K562 (cell line): ENCODE measurements at regions not wholly inside any gene's neighbourhood (a gene's known extent, or its start where the extent isn't known, plus 50 kb on each side); places are given as distances from the start of the nearest gene placed in this dataset.

Source experiments
- CREB3L1 ChIP-seq: fragments of 450-650 bp; IDR thresholded peaks from 2 replicates; pipeline ENCODE4 v1.6.1; 2014; ENCODE audit warnings: low read depth, mild to moderate bottlenecking, moderate library complexity, borderline replicate concordance
- E2F6 ChIP-seq, 2 experiments: IDR thresholded peaks; 2 replicates each; pipeline ENCODE4 v1.6.1; 2011; ENCODE audit warnings: borderline replicate concordance in 1 of 2, control low read depth in 1 of 2, low read depth in 1 of 2, low read length in 1 of 2, mild to moderate bottlenecking in 1 of 2, mixed read lengths in 1 of 2, moderate library complexity in 1 of 2; ENCODE audit not compliant: insufficient read depth in 1 of 2, insufficient read length in 1 of 2, poor library complexity in 1 of 2, severe bottlenecking in 1 of 2; ENCODE audit errors: extremely low read depth in 1 of 2
- FOS ChIP-seq: IDR thresholded peaks from 3 replicates; pipeline ENCODE4 v1.6.1; 2011; ENCODE audit not compliant: insufficient read length; ENCODE audit errors: extremely low read depth
- GATA2 ChIP-seq: sonication (generic); formaldehyde crosslinking; IDR thresholded peaks from 2 replicates; pipeline ENCODE4 v1.4.0; 2020; ENCODE audit warnings: mild to moderate bottlenecking, missing genetic modification reagents
- MEF2A ChIP-seq: IDR thresholded peaks from 2 replicates; pipeline ENCODE4 v1.6.1; 2011; ENCODE audit warnings: low read depth, mild to moderate bottlenecking, low read length, moderate library complexity; ENCODE audit not compliant: control insufficient read depth
- MYNN ChIP-seq, 2 experiments: sonication (generic); formaldehyde crosslinking in 1 of 2; IDR thresholded peaks; 2 replicates each; pipeline versions ENCODE4 v1.5.0 to v1.6.1; 2016 to 2020; ENCODE audit warnings: antibody characterized with exemption in 1 of 2, missing genetic modification reagents in 1 of 2
- NCOA1 ChIP-seq: fragments of 450-650 bp; IDR thresholded peaks from 2 replicates; pipeline ENCODE4 v1.6.1; 2016; ENCODE audit warnings: low read depth
- NFIC ChIP-seq: fragments of 450-650 bp; IDR thresholded peaks from 2 replicates; pipeline ENCODE4 v1.6.1; 2017; ENCODE audit warnings: mild to moderate bottlenecking, inconsistent platforms
- NR4A1 ChIP-seq, 2 experiments: fragments of 250-450 bp in 1 of 2; fragments of 450-650 bp in 1 of 2; sonication (Bioruptor Pico) in 1 of 2; IDR thresholded peaks; 2 replicates each; pipeline versions ENCODE4 v1.4.0 to v1.6.1; 2016 to 2020; ENCODE audit warnings: mild to moderate bottlenecking in 2 of 2, missing compliant biosample characterization in 1 of 2, missing genetic modification characterization in 1 of 2, moderate library complexity in 1 of 2
- RBM15 ChIP-seq: fragments of 200-400 bp; formaldehyde crosslinking; IDR thresholded peaks from 2 replicates; pipeline ENCODE4 v1.6.1; 2018; ENCODE audit warnings: mild to moderate bottlenecking, low read length, moderate library complexity; ENCODE audit not compliant: insufficient read depth
- TFAP4 ChIP-seq: sonication (generic); formaldehyde crosslinking; IDR thresholded peaks from 2 replicates; pipeline ENCODE4 v1.8.0; 2022; ENCODE audit warnings: missing genetic modification reagents, mild to moderate bottlenecking, moderate library complexity, borderline replicate concordance
- TRIM28 ChIP-seq: fragments of 450-650 bp; IDR thresholded peaks from 2 replicates; pipeline ENCODE4 v1.6.1; 2017
- ZBTB43 ChIP-seq: sonication (generic); formaldehyde crosslinking; IDR thresholded peaks from 2 replicates; pipeline ENCODE4 v1.8.0; 2023; ENCODE audit warnings: mild to moderate bottlenecking, missing genetic modification reagents
- ZC3H8 ChIP-seq: fragments of 450-650 bp; IDR thresholded peaks from 2 replicates; pipeline ENCODE4 v1.6.1; 2017
- ZFP36 ChIP-seq: fragments of 150-350 bp; IDR thresholded peaks from 2 replicates; pipeline ENCODE4 v1.6.1; 2018; ENCODE audit warnings: low read length, low read depth; ENCODE audit not compliant: partially characterized antibody
- ZMIZ1 ChIP-seq, 2 experiments: fragments of 150-350 bp in 1 of 2; IDR thresholded peaks; 2 replicates each; pipeline ENCODE4 v1.6.1; 2012 to 2016; ENCODE audit warnings: low read depth in 2 of 2, low read length in 2 of 2, mild to moderate bottlenecking in 1 of 2, moderate library complexity in 1 of 2
- ZNF384 ChIP-seq: IDR thresholded peaks from 2 replicates; pipeline ENCODE4 v1.6.1; 2012; ENCODE audit warnings: low read depth, low read length, improper control_type of control experiment
- ZNF583 ChIP-seq: fragments of 250-450 bp; sonication (Bioruptor Pico); IDR thresholded peaks from 2 replicates; pipeline ENCODE4 v1.4.0; 2020
- ZNF644 ChIP-seq: fragments of 200-800 bp; sonication (Bioruptor generic); IDR thresholded peaks from 2 replicates; pipeline ENCODE4 v1.6.1; 2016; ENCODE audit warnings: low read depth, missing genetic modification characterization, missing compliant biosample characterization
- ZNF780A ChIP-seq: fragments of 250-450 bp; sonication (Bioruptor Pico); IDR thresholded peaks from 2 replicates; pipeline ENCODE4 v1.5.0; 2021; ENCODE audit warnings: mild to moderate bottlenecking

- TF ChIP-seq CREB3L1 (peak; percentile 46; the same call in 1 of the 2 replicates), NFIC (peak; percentile 96), FOS (peak; percentile 35), ZFP36 (peak; percentile 17), TFAP4 (peak; percentile 45; the same call in 1 of the 2 replicates), GATA2 (CRISPR knock-in tag) (peak; percentile 98), NCOA1 (peak; percentile 94), ZC3H8 (0 out of 2 replicates have a peak, but pooled peaks have one; percentile 48), TRIM28 (peak; percentile 22; the same call in 1 of the 2 replicates), ZNF384 (peak; percentile 60; the same call in 1 of the 2 replicates), RBM15 (no peak), NR4A1 (CRISPR knock-in tag; IDR thresholded peaks at IDR 0.05) (no peak), NR4A1 (tag; IDR thresholded peaks at IDR 0.05) (peak; percentile 87; the same call in 1 of the 2 replicates), ZNF644 (tag) (peak; percentile 75; the same call in 1 of the 2 replicates), E2F6 (IDR thresholded peaks at IDR 0.05; ENCODE audit: borderline replicate concordance in 1 of 2, extremely low read depth in 1 of 2, insufficient read depth in 1 of 2, insufficient read length in 1 of 2, low read depth in 1 of 2, low read length in 1 of 2, poor library complexity in 1 of 2, severe bottlenecking in 1 of 2) (peak; percentile 61 to 77), ZNF780A (CRISPR knock-in tag) (no peak), ZMIZ1 (IDR thresholded peaks at IDR 0.05; ENCODE audit: low read depth in 2 of 2, low read length in 2 of 2) (peak in 1 of 2 experiments; percentile 97; a peak in 2 of 4 replicates), ZBTB43 (CRISPR knock-in tag) (no peak), MYNN (IDR thresholded peaks at IDR 0.05) (peak; percentile 81), MYNN (CRISPR knock-in tag; IDR thresholded peaks at IDR 0.05) (no peak), MEF2A (peak; percentile 17; the same call in 1 of the 2 replicates), ZNF583 (CRISPR knock-in tag) (peak; percentile 86)
These were observed 349.7 kb upstream of the CCL2 start (continued) for GRCh38 chr17:33905338-33905800.
